ENCODE measurements at regions not wholly inside any gene's neighbourhood (a gene's known extent, or its start where the extent isn't known, plus 50 kb on each side); places are given as distances from the start of the nearest gene placed in this dataset.

DNA sequence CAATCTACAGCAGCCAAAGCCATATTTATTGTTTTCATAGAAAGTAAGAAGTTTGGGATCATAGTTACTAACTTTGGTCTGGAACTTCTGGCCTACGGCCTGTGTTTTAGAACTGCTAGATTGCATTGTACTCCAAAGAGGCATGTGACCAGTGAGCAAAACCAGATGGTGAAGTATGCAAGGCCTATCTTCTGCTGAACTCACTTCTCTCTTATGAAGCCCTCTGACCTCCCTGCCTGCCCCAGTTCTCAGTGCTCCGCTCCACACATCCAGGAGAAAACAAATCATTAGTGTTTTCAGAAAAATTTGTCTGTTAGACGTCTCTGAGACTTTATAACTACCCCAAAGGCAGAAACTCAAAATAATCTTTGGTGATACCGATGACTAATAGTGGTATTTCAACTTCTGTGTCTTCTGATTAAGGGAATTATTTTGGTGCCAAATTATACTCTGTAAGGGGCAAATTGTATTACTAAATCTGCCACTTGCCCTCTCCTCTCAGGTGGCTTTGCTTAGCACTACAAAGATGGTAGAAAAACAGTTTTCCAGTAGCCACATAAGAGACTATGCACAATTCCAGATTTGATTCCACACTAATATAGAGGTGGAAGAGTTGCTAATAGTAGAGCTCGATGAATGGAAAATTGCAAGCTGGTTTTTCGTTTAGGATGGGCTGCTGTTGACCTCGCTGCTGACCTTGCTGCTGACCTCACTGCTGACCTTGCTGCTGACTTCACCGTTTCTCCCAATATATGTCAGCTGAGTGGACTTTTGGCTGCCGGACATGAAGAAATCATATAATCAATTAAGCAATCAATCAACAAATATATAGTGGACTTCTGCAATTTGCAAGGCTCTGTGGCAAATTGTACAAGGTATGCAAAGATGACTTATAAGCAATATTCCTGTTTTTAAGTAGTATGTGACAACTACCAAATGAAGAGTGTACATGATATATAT is 147.5 kb downstream of the KITLG start:
- H3K4me3 Mint-ChIP-seq (ENCODE audit: unreplicated experiment), result no peak overlapping the region
- no peak for TF ChIP-seq EZH2 (IDR thresholded peaks at IDR 0.05; ENCODE audit: insufficient read depth, low read length)
- TF ChIP-seq, protein P1, sequence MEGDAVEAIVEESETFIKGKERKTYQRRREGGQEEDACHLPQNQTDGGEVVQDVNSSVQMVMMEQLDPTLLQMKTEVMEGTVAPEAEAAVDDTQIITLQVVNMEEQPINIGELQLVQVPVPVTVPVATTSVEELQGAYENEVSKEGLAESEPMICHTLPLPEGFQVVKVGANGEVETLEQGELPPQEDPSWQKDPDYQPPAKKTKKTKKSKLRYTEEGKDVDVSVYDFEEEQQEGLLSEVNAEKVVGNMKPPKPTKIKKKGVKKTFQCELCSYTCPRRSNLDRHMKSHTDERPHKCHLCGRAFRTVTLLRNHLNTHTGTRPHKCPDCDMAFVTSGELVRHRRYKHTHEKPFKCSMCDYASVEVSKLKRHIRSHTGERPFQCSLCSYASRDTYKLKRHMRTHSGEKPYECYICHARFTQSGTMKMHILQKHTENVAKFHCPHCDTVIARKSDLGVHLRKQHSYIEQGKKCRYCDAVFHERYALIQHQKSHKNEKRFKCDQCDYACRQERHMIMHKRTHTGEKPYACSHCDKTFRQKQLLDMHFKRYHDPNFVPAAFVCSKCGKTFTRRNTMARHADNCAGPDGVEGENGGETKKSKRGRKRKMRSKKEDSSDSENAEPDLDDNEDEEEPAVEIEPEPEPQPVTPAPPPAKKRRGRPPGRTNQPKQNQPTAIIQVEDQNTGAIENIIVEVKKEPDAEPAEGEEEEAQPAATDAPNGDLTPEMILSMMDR (IDR thresholded peaks at IDR 0.05; ENCODE audit: insufficient read depth, low read depth, low read length), result no peak
- H3K9me3 ChIP-seq (ENCODE audit: insufficient read depth, low read depth, low read length), result no peaks in the 10 kb centered on the region
- peaks cover 3% of the 10 kb centered on the region for H3K4me1 ChIP-seq (ENCODE audit: insufficient read depth, low read length)
- no peak overlapping the region for H3K4me3 ChIP-seq (ENCODE audit: insufficient read depth, low read depth, low read length)
- H2AFZ ChIP-seq (ENCODE audit: low read depth, low read length), result no peak overlapping the region
- no peaks in the 10 kb centered on the region for H4K20me1 ChIP-seq (ENCODE audit: insufficient read depth, low read length)
- no peaks in the 10 kb centered on the region for H3K79me2 ChIP-seq (ENCODE audit: insufficient read depth, low read length)
- FAIRE-seq (peak; percentile 73), DNase-seq (ENCODE audit: low read depth) (no peak)
- no peak overlapping the region for H3K4me2 ChIP-seq (ENCODE audit: low read length)
- no peak overlapping the region for H3K27ac Mint-ChIP-seq (ENCODE audit: unreplicated experiment)
- H3K36me3 Mint-ChIP-seq (ENCODE audit: low read depth, unreplicated experiment), result peaks cover 2% of the 10 kb centered on the region
- peaks cover 4% of the 10 kb centered on the region for H3K9me3 Mint-ChIP-seq (ENCODE audit: unreplicated experiment)
- H3K27ac ChIP-seq (ENCODE audit: low read depth, low read length), result no peak overlapping the region
- H3K4me1 Mint-ChIP-seq (ENCODE audit: low read depth, unreplicated experiment), result peaks cover 8% of the 10 kb centered on the region
- H3K36me3 ChIP-seq (ENCODE audit: insufficient read depth, low read length), result no peaks in the 10 kb centered on the region
- no peaks in the 10 kb centered on the region for H3K27me3 ChIP-seq (ENCODE audit: insufficient read depth, low read length)
- H3K9ac ChIP-seq (ENCODE audit: low read length), result no peak overlapping the region
- no peaks in the 10 kb centered on the region for H3K27me3 Mint-ChIP-seq (ENCODE audit: low read depth, unreplicated experiment)

DNA sequence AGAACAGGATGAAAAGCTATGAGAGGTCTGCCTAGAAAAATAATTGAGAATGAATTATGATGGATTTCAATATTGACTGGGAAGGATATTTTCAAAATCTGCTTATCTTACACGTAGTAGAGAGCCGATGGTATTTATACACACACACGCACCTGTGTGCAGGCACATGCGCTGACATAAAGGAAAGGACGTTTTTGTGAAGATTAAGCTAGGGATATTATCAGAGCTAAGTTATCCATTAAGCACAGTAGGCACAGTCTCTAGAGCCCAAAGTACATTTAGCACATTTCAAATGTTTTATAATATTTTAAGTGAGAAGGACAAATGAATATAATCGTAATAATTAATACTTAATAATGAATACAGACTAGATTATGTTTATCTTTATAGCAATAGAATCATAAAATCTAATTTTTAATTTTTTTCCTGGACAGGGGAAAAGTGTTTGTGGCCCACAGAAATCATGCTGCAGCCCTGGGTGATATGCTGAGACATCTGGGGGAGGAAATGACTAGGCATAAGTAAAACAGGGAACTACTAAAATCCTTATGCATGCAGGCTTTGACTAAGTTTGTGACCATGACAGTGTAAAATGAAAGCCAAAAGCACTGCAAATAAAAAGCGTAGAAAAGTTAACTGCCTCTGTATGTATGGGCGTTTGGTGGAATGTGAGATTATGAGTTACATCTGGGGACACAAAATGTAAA is 146.1 kb downstream of the KITLG start:
- H3K36me3 Mint-ChIP-seq (ENCODE audit: low read depth, unreplicated experiment), result peaks cover 2% of the 10 kb centered on the region
- Histone ChIP-seq H3K4me2 (ENCODE audit: low read length) (peak overlapping the region; percentile 49), H4K20me1 (ENCODE audit: insufficient read depth, low read length) (no peaks in the 10 kb centered on the region), H3K79me2 (ENCODE audit: insufficient read depth, low read length) (no peaks in the 10 kb centered on the region), H3K36me3 (ENCODE audit: insufficient read depth, low read length) (no peaks in the 10 kb centered on the region), H3K9ac (ENCODE audit: low read length) (no peak overlapping the region), H3K9me3 (ENCODE audit: insufficient read depth, low read depth, low read length) (no peaks in the 10 kb centered on the region), H3K4me1 (ENCODE audit: insufficient read depth, low read length) (peaks cover 3% of the 10 kb centered on the region), H3K4me3 (ENCODE audit: insufficient read depth, low read depth, low read length) (no peak overlapping the region), H2AFZ (ENCODE audit: low read depth, low read length) (no peak overlapping the region), H3K27me3 (ENCODE audit: insufficient read depth, low read length) (no peaks in the 10 kb centered on the region), H3K27ac (ENCODE audit: low read depth, low read length) (peak overlapping the region; percentile 17)
- H3K4me1 Mint-ChIP-seq (ENCODE audit: low read depth, unreplicated experiment), result peaks cover 8% of the 10 kb centered on the region
- TF ChIP-seq, protein P1 (IDR thresholded peaks at IDR 0.05; ENCODE audit: insufficient read depth, low read depth, low read length), result no peak
- TF ChIP-seq EZH2 (IDR thresholded peaks at IDR 0.05; ENCODE audit: insufficient read depth, low read length), result no peak
- no peaks in the 10 kb centered on the region for H3K27me3 Mint-ChIP-seq (ENCODE audit: low read depth, unreplicated experiment)
- H3K9me3 Mint-ChIP-seq (ENCODE audit: unreplicated experiment), result peaks cover 6% of the 10 kb centered on the region
- no peak overlapping the region for H3K4me3 Mint-ChIP-seq (ENCODE audit: unreplicated experiment)
- H3K27ac Mint-ChIP-seq (ENCODE audit: unreplicated experiment), result peak overlapping the region; percentile 62
- no peak for DNase-seq (ENCODE audit: low read depth)
- FAIRE-seq, result no peak

Data from astrocyte (in vitro differentiated cells and primary cell).